Muscle layer of colon (tissue), 2 donors: ENCODE measurements at regions not wholly inside any gene's neighbourhood (a gene's known extent, or its start where the extent isn't known, plus 50 kb on each side); places are given as distances from the start of the nearest gene placed in this dataset.
"Not testable (repeated sequence)": the region's sequence is repeated elsewhere in the genome, so short reads cannot be mapped to it uniquely, and the experiment has no call there.

Experiments used
- H3K27ac ChIP-seq: one replicate; pipeline ENCODE4 v1.7.0; 2013; ENCODE audit warnings: low read depth, mild to moderate bottlenecking, low read length, moderate library complexity
- H3K27me3 ChIP-seq, 2 donors: one replicate each; pipeline ENCODE4 v1.7.0; 2013; ENCODE audit warnings: low read length in 2 of 2, mild to moderate bottlenecking in 2 of 2; ENCODE audit not compliant: insufficient read depth in 2 of 2, control insufficient read depth in 1 of 2
- H3K36me3 ChIP-seq: one replicate; pipeline ENCODE4 v1.7.0; 2013; ENCODE audit warnings: mild to moderate bottlenecking, low read length; ENCODE audit not compliant: insufficient read depth
- H3K4me1 ChIP-seq: one replicate; pipeline ENCODE4 v1.7.0; 2013; ENCODE audit warnings: mild to moderate bottlenecking, low read length; ENCODE audit not compliant: insufficient read depth
- H3K4me3 ChIP-seq, 2 donors: one replicate each; pipeline ENCODE4 v1.7.0; 2013; ENCODE audit warnings: low read length in 2 of 2, low read depth in 1 of 2, mild to moderate bottlenecking in 1 of 2, moderate library complexity in 1 of 2
- H3K9ac ChIP-seq: one replicate; pipeline ENCODE4 v1.7.0; 2013; ENCODE audit warnings: low read length
- H3K9me3 ChIP-seq: one replicate; pipeline ENCODE4 v1.7.0; 2013; ENCODE audit warnings: mild to moderate bottlenecking, low read length
- donor health status: abdominal sarcoma.
- donor health status: Adenocarcinoma of cecum.

DNA sequence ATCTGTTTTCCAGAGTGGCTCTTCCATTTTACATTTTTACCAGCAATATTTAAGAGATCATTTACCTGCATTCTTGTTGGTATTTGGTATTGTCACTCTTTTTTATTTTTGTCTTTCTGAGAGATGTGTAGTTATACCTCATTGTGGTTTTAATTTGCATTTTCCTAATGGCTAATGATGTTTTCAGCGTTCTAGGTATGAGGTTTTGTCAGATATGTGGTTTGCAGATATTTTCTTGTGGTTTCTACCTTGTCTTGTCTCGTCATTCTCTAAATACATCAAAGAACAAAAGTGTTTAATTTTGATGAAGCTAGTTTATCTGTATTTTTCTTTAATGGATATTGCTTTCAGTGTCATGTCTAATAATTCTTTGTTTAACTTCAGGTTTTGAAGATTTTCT lies 110.9 kb upstream of the PLGLB1 start:
- H3K4me1 ChIP-seq, H3K9me3 ChIP-seq, H3K9ac ChIP-seq, H3K27me3 ChIP-seq, H3K27ac ChIP-seq, H3K36me3 ChIP-seq, H3K4me3 ChIP-seq: not testable (repeated sequence)

DNA sequence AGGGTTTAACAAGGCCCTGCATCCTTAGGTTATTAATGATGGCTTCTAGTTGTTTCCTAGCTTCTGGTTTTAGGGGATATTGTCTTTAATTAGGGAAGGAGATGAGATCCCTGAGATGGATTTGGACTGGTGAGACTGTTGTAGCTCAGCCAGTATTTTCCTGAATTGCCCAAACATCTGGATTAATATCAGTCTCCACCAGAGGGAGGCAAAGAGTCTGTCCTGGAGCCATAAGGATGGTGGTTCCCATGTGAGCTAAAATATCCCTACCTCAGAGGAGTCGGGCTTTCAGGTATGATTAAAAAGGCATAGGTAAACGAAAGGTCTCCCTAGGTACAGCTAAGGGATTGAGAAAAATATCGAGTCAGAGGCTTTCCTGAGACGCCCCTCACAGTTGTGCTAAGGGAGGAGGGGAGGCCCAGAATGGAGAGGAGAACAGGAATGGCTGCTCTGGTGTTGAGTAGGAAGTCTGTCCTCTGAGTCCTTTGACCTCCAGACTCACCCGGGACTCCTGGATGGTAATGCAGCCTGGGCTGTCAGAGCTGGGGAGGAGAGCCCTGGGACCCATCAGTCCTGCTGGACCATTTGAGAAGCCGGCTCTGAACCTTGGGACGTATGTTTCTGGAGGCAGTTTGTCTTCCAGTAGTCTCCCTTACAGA lies 130.3 kb upstream of the PLGLB1 start:
- H3K27me3 ChIP-seq, H3K36me3 ChIP-seq, H3K4me3 ChIP-seq, H3K9ac ChIP-seq, H3K27ac ChIP-seq, H3K9me3 ChIP-seq, H3K4me1 ChIP-seq: not testable (repeated sequence)

DNA sequence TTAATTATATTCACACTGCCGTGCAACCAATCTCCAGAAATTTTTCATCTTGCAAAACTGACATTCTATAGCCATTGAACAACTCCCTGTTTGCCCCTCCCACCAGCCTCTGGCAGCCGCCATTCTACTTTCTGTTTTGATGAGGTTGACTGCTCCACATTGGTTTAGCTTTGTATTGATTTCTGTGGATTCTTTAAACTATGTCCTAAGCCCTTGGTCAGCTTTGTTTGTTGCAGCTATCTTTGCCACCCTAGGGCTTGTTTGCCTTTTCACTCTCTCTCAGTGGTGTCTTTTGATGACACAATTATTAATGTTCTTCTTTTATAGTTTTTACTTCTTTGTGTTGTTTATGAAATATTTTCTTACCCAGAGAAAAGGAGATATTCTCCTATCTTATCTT lies 152.8 kb upstream of the PLGLB1 start:
- H3K36me3 ChIP-seq, H3K9ac ChIP-seq, H3K9me3 ChIP-seq, H3K27me3 ChIP-seq, H3K4me3 ChIP-seq, H3K4me1 ChIP-seq, H3K27ac ChIP-seq: not testable (repeated sequence)

DNA sequence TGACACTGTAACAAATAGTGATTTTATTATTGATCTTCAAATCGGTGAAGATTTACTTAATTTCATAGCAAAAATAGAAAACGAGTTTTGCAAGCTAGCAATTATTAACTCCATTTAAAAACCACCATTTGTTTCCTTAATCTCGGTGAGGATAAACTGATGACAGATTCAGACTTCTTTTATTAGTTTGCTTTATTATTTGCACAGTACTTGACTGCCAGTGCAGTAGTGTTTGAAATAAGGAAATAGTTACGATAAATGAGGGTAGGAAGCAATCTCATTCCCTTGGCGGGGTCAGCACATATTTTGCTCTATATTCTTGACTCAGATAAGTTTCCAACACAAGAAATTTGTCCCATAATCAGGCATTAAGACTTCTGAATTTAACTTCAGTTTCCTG lies 161.7 kb upstream of the PLGLB1 start:
- H3K27ac ChIP-seq, H3K4me3 ChIP-seq, H3K4me1 ChIP-seq, H3K27me3 ChIP-seq, H3K9me3 ChIP-seq, H3K36me3 ChIP-seq, H3K9ac ChIP-seq: not testable (repeated sequence)

DNA sequence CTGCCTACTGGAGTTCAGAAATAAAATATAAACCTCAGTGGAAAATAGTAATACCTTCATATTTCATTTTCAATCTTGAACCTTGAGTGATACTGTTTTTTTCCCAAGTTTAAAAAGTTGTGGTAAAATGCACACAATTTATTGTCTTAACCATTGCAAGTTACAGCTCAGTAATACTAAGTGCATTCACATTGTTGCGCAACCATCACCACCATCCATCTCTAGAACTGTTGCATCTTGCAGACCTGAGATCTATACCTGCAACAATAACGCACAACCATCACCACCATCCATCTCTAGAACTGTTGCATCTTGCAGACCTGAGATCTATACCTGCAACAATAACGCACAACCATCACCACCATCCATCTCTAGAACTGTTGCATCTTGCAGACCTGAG lies 162.6 kb upstream of the PLGLB1 start:
- not testable (repeated sequence) for H3K4me1 ChIP-seq, H3K36me3 ChIP-seq, H3K27ac ChIP-seq, H3K9me3 ChIP-seq, H3K9ac ChIP-seq, H3K4me3 ChIP-seq, H3K27me3 ChIP-seq

DNA sequence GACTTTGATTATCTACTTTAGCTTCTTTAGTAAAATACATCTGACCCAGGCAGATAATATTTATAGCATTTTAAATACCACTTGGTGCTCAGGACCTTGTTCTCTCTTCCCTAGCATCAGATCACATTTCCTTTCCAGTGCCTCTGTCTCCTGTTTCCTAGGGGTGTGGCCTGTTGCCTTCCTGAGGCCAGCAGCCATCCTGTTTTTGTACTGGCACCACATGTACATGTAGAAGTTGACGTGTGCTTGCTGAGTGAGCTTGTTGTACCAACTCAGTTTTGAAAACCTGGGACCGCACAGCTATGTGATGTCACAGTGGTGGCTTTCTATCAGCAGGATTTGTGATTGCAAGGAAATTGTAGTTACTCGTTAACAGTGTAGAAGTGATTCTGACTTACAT lies 167.6 kb upstream of the PLGLB1 start:
- not testable (repeated sequence) for H3K4me3 ChIP-seq, H3K36me3 ChIP-seq, H3K9ac ChIP-seq, H3K27me3 ChIP-seq, H3K4me1 ChIP-seq, H3K27ac ChIP-seq, H3K9me3 ChIP-seq

DNA sequence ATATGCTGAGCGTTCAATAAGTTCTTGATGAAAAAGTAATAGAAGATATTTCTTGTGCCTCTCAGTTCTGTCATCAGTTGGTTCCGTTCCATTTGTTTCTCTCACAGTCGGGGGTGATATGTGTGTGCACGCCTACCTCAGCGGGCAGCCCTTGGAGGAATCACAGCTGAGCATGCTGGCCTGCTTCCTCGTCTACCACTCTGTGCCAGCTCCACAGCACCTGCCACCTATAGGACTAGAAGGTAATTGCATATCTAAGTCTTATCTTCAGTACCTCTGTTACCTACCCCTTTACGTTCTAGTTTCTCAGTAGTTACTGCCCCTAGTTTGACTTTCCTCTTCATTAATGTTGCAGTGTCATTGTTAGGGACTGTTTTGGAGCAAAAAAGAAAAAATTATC lies 171.7 kb upstream of the PLGLB1 start:
- not testable (repeated sequence) for H3K27ac ChIP-seq, H3K27me3 ChIP-seq, H3K9me3 ChIP-seq, H3K9ac ChIP-seq, H3K4me3 ChIP-seq, H3K36me3 ChIP-seq, H3K4me1 ChIP-seq

DNA sequence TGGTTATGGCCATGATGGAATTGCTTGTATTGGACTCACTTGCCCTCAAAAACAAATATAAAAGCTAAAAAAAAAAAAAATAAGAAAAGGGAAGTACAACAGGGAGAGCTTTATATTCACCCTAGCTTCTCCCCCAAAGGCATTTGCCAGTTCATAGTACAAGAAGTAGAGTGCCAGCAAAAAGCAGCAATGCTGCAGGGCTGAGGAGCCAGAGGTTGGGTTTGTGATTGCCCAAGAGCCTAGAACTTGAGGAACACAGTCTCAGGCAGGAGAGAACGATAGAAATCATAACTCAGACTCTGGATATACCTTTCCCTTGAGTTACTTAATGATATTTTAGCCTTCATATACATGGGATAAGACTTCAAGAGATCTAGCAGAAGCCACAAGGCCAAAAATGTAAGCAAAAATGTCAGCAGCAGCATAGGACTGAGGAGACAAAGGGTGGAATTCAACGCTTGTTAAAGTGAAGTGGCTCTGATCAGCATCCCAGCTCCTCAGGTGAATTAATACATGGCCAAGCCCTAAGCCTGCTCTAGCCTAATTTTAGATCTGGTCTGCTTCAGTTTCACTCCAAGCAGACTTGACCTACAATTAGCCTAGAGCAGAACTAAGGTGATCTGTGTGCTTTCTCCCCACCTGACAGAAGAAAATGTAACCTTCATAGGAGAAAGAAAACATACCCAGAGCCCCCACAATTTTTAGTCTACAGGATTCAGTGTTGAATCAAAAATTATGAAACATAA lies 172.8 kb upstream of the PLGLB1 start:
- not testable (repeated sequence) for H3K27me3 ChIP-seq, H3K4me3 ChIP-seq, H3K4me1 ChIP-seq, H3K36me3 ChIP-seq, H3K9ac ChIP-seq, H3K27ac ChIP-seq, H3K9me3 ChIP-seq

DNA sequence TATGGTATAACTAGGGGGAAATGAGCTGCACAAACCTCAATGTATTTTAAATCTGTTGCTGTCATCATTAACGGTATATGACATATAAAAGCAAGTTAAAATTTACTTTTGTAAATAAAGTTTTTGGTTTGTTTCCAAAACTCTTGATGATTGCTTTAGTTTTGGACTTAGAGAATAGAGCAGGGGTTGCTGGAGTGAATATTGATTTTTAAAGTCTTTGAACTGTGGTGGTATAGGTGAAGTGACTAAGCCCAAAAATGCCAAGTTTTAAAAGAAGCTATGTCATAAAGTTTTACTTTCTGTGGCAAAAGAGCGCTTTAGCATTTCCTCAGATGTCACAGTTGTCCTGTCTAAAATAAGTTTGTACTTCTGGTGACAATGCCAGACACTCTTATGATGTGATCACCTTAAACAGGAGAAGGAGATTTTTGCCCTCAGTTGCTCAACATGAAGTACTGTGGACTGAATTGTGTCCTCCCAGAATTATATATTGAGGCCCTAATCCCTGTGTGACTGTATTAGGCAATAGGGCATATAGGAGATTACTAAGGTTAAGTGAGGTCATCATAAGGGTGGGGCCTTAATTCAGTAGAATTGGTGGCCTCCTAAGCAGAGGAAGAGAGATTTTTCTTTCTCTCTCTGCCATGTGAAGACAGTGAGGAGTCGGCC lies 175.2 kb upstream of the PLGLB1 start:
- not testable (repeated sequence) for H3K9ac ChIP-seq, H3K27ac ChIP-seq, H3K9me3 ChIP-seq, H3K4me1 ChIP-seq, H3K4me3 ChIP-seq, H3K36me3 ChIP-seq, H3K27me3 ChIP-seq

DNA sequence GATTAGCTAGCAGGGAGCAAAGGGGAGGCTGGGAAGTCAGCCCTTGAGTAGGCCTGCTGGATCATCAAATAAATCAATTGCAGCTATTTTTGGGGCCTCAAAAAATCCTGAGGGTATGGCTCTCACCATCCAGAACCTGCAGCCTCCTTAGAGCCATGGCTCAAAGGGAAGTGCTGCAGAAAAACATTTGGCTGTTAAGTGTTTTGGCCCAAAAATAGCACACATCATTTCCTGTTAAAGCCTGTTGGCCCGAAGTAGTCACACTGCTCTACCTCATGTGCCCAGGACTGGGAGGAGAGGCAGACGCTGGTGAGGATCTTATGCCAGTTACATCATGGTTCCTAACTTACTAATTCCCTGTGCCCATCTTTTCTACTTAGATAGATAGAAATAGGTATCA lies 176.8 kb upstream of the PLGLB1 start:
- not testable (repeated sequence) for H3K27ac ChIP-seq, H3K9me3 ChIP-seq, H3K36me3 ChIP-seq, H3K4me3 ChIP-seq, H3K9ac ChIP-seq, H3K4me1 ChIP-seq, H3K27me3 ChIP-seq

DNA sequence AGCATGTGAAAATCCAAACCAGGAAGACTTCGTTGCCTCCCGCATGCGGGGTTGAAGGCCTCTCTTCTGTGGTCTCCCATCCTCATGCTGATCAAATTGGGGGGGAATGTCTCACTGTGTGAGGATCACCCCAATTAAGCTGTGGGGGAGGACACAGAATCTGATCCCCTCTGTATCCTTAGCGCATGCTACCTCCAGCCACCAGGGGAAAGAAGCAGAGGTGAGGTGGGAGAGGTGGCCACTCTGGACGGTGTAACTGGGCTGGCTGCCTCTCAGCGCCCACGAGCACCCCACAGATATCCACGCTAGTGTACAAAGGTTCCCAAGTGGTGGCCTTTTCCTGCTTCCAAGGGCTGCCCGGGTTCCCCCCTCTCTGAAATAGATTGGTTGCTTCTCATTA lies 177.6 kb upstream of the PLGLB1 start:
- H3K9ac ChIP-seq, H3K27me3 ChIP-seq, H3K9me3 ChIP-seq, H3K27ac ChIP-seq, H3K36me3 ChIP-seq, H3K4me3 ChIP-seq, H3K4me1 ChIP-seq: not testable (repeated sequence)

DNA sequence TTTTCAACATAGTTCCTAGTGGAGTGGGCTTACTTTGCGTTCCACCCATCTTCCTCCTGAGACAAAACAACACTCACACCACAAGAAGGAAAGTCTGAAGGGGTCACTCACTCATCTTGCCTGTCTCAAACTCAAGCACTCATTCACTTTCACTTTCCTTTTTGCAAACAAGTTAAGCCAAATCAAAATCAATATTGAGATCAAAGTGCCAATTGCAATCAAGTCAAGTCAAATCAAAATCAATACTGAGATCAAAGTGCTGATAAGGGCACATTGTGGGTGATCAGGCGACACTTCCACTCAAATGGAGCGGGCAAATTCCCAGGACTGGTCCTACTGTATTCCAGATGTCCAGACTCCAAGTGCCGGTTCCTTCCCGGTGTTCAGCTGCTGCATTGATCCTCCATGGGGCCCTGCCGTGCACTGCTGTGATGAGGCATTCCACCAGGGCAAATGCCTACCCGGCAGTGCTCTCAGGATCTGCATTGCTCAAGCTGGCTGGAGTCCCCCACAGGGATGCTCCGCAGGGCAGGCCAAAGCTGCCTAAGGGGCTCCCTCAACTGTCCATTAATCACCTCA lies 183.0 kb upstream of the PLGLB1 start:
- not testable (repeated sequence) for H3K9me3 ChIP-seq, H3K9ac ChIP-seq, H3K27me3 ChIP-seq, H3K4me3 ChIP-seq, H3K36me3 ChIP-seq, H3K4me1 ChIP-seq, H3K27ac ChIP-seq
